ACC112 (cell line): ENCODE measurements at regions not wholly inside any gene's neighbourhood (a gene's known extent, or its start where the extent isn't known, plus 50 kb on each side); places are given as distances from the start of the nearest gene placed in this dataset.
A peak's percentile ranks its signal among the peaks of the same experiment; 100 is the strongest.
"Not testable (repeated sequence)": the region's sequence is repeated elsewhere in the genome, so short reads cannot be mapped to it uniquely, and the experiment has no call there.

ENCODE experiments used
- H2AFZ ChIP-seq: fragments of 200-600 bp; sonication (generic); one replicate; pipeline ENCODE4 v1.6.0; 2017; ENCODE audit warnings: antibody characterized with exemption, low read length; ENCODE audit not compliant: unreplicated experiment
- H3K27ac ChIP-seq: fragments of 200-600 bp; sonication (generic); 2 replicates; pipeline ENCODE4 v1.5.1; 2014; ENCODE audit warnings: low read depth, mild to moderate bottlenecking, antibody characterized with exemption, low read length, moderate library complexity
- H3K27me3 ChIP-seq: fragments of 200-600 bp; sonication (generic); 2 replicates; pipeline ENCODE4 v1.6.1; 2014; ENCODE audit warnings: mild to moderate bottlenecking, antibody characterized with exemption, low read length, moderate library complexity, mixed read lengths; ENCODE audit not compliant: insufficient read depth
- H3K36me3 ChIP-seq: fragments of 200-600 bp; sonication (generic); 2 replicates; pipeline ENCODE4 v1.6.1; 2016; ENCODE audit warnings: mild to moderate bottlenecking, antibody characterized with exemption, low read length, moderate library complexity, mixed read lengths; ENCODE audit not compliant: insufficient read depth
- H3K4me1 ChIP-seq: fragments of 200-600 bp; sonication (generic); one replicate; pipeline ENCODE4 v1.6.1; 2016; ENCODE audit warnings: low read length, mixed read lengths; ENCODE audit not compliant: insufficient read depth, unreplicated experiment, control insufficient read depth
- H3K4me3 ChIP-seq: fragments of 200-600 bp; sonication (generic); 2 replicates; pipeline ENCODE4 v1.5.1; 2014; ENCODE audit warnings: mild to moderate bottlenecking, low read depth, low read length
- H3K79me2 ChIP-seq: fragments of 200-600 bp; sonication (generic); one replicate; pipeline ENCODE4 v1.6.0; 2016; ENCODE audit warnings: low read length; ENCODE audit not compliant: control insufficient read depth, unreplicated experiment, insufficient read depth

GRCh38 chr13:60214213-60215055 is 50.7 kb upstream of the DIAPH3 start:
- H3K27ac ChIP-seq = no peak overlapping the region
- no peaks in the 10 kb centered on the region for H3K36me3 ChIP-seq
- H3K4me1 ChIP-seq = no peaks in the 10 kb centered on the region
- H3K27me3 ChIP-seq = peaks cover 43% of the 10 kb centered on the region
- H3K4me3 ChIP-seq = no peak overlapping the region
- H2AFZ ChIP-seq = no peak overlapping the region
- H3K79me2 ChIP-seq = no peaks in the 10 kb centered on the region

DNA sequence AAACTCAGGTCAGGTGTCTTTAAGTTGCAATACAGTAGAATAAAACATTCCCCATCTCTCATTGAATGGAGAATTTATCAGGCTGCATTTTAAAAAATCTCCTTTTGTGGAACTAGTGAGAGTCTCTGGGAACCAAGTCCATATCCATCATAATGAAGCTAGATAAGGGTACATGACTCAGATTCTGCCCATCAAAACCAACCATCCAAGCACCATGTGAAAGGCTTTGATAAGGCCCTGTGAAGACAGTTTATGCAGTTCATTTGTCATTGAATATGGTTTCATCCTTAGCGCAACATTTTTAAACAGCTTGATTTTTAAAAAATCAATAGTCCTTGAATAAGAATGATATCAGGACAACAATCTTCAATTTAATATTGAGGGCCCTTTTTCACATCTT is 56.3 kb upstream of the DIAPH3 start:
- H3K27ac ChIP-seq = no peak overlapping the region
- no peaks in the 10 kb centered on the region for H3K4me1 ChIP-seq
- H3K36me3 ChIP-seq = no peaks in the 10 kb centered on the region
- H2AFZ ChIP-seq = no peak overlapping the region
- H3K4me3 ChIP-seq = no peak overlapping the region
- H3K27me3 ChIP-seq = peaks cover 30% of the 10 kb centered on the region
- no peaks in the 10 kb centered on the region for H3K79me2 ChIP-seq

- Histone ChIP-seq H2AFZ (no peak overlapping the region), H3K4me3 (no peak overlapping the region), H3K79me2 (no peaks in the 10 kb centered on the region), H3K36me3 (no peaks in the 10 kb centered on the region), H3K4me1 (no peaks in the 10 kb centered on the region), H3K27ac (no peak overlapping the region), H3K27me3 (peaks cover 20% of the 10 kb centered on the region)
Measured at GRCh38 chr13:60221581-60221980, 57.9 kb upstream of the DIAPH3 start.

GRCh38 chr13:60226507-60226906 is 62.8 kb upstream of the DIAPH3 start:
- Histone ChIP-seq H3K27me3 (no peaks in the 10 kb centered on the region), H3K4me3 (no peak overlapping the region), H3K27ac (no peak overlapping the region), H3K36me3 (no peaks in the 10 kb centered on the region), H3K4me1 (peaks cover 14% of the 10 kb centered on the region), H2AFZ (no peak overlapping the region), H3K79me2 (no peaks in the 10 kb centered on the region)

DNA sequence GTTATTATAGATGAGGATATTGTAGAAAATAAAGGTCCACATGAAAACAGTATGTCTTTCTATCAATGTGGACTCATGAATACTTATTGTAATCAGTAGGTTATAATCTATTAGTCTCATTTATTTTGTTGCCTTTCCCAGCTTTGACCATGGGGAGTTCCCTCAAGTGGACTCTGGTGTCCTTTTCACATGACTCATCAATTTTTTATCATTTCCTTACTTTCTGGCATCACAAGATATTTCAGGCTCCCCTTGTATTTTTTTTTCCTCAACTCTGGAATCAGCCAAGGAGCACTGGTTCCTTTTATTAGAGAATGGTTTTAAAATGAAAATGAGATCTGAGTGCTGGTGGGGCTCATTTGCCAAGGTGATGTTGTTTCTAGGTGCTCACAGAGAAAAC is 63.4 kb upstream of the DIAPH3 start:
- Histone ChIP-seq H3K27me3 (no peaks in the 10 kb centered on the region), H3K4me1 (peaks cover 14% of the 10 kb centered on the region), H3K4me3 (no peak overlapping the region), H3K27ac (no peak overlapping the region), H3K36me3 (no peaks in the 10 kb centered on the region), H2AFZ (peak overlapping the region; percentile 51), H3K79me2 (no peaks in the 10 kb centered on the region)

- Histone ChIP-seq H3K27me3 (no peaks in the 10 kb centered on the region), H3K4me3 (no peak overlapping the region), H3K27ac (no peak overlapping the region), H3K36me3 (no peaks in the 10 kb centered on the region), H2AFZ (no peak overlapping the region), H3K4me1 (peaks cover 14% of the 10 kb centered on the region), H3K79me2 (no peaks in the 10 kb centered on the region)
Measured at GRCh38 chr13:60229708-60230272, 66.1 kb upstream of the DIAPH3 start.

GRCh38 chr13:60230593-60230992 is 66.9 kb upstream of the DIAPH3 start:
- no peaks in the 10 kb centered on the region for H3K79me2 ChIP-seq
- peak overlapping the region; percentile 25 for H3K4me3 ChIP-seq
- peaks cover 14% of the 10 kb centered on the region for H3K4me1 ChIP-seq
- H3K27me3 ChIP-seq = no peaks in the 10 kb centered on the region
- H3K36me3 ChIP-seq = no peaks in the 10 kb centered on the region
- H3K27ac ChIP-seq = no peak overlapping the region
- peak overlapping the region; percentile 47 for H2AFZ ChIP-seq

DNA sequence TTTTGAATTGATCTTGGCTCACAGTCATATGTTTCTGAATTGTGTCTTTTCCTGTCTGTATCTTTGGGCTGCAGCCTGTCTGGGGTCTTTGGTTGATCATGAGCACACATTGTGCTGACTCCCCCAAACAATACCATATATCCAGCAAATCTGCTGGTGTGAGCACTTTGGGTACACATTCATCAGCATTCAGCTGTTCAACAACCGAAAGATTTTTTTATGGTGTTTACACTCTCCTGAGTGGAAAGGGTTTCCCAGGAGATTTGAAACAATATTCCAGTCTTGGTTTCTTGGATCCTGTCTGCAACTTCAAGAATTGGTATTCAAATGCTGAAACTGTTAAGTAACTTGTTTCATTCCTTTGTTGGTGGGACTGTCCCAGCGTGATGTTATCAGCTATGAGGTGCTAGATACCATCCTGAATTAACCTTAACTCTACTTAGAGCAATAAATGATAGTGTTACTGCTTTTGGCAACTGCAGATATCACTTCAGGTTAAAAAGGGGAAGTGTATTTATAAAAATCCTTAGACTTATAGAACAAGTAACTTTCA is 78.4 kb upstream of the DIAPH3 start:
- no peak overlapping the region for H2AFZ ChIP-seq
- H3K27me3 ChIP-seq = 0 out of 2 replicates have a peak, but pooled peaks cover 3% of the 10 kb centered on the region
- H3K27ac ChIP-seq = no peak overlapping the region
- H3K4me3 ChIP-seq = no peak overlapping the region
- no peaks in the 10 kb centered on the region for H3K36me3 ChIP-seq
- no peaks in the 10 kb centered on the region for H3K4me1 ChIP-seq
- H3K79me2 ChIP-seq = no peaks in the 10 kb centered on the region

- Histone ChIP-seq H3K4me3 (no peak overlapping the region), H2AFZ (no peak overlapping the region), H3K36me3 (no peaks in the 10 kb centered on the region), H3K4me1 (no peaks in the 10 kb centered on the region), H3K27me3 (0 out of 2 replicates have a peak, but pooled peaks cover 3% of the 10 kb centered on the region), H3K27ac (no peak overlapping the region), H3K79me2 (no peaks in the 10 kb centered on the region)
Measured at GRCh38 chr13:60244381-60244780, 80.7 kb upstream of the DIAPH3 start.

GRCh38 chr13:60251419-60251818 is 87.7 kb upstream of the DIAPH3 start:
- H3K27ac ChIP-seq, H3K4me1 ChIP-seq, H2AFZ ChIP-seq, H3K4me3 ChIP-seq, H3K79me2 ChIP-seq, H3K36me3 ChIP-seq, H3K27me3 ChIP-seq: not testable (repeated sequence)

DNA sequence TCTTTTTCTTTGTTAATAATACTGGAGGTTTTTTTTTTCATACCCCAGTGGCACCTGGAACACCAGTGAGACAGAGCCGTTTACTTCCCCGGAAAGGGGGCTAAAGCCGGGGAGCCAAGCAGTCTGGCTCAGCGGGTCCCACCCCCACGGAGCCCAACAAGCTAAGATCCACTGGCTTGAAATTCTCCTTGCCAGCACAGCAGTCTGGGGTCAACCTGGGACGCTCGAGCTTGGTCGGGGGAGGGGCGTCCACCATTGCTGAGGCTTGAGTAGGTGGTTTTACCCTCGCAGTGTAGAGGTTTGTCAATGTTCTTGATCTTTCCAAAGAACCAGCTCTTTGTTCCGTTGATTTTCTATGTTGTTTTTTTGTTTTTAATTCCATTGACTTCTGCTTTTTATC is 94.6 kb upstream of the DIAPH3 start:
- Histone ChIP-seq H3K4me1 (no peaks in the 10 kb centered on the region), H3K27me3 (no peaks in the 10 kb centered on the region), H3K79me2 (no peaks in the 10 kb centered on the region), H2AFZ (no peak overlapping the region), H3K27ac (no peak overlapping the region), H3K4me3 (no peak overlapping the region), H3K36me3 (no peaks in the 10 kb centered on the region)
